ENCODE measurements at regions not wholly inside any gene's neighbourhood (a gene's known extent, or its start where the extent isn't known, plus 50 kb on each side); places are given as distances from the start of the nearest gene placed in this dataset.

DNA sequence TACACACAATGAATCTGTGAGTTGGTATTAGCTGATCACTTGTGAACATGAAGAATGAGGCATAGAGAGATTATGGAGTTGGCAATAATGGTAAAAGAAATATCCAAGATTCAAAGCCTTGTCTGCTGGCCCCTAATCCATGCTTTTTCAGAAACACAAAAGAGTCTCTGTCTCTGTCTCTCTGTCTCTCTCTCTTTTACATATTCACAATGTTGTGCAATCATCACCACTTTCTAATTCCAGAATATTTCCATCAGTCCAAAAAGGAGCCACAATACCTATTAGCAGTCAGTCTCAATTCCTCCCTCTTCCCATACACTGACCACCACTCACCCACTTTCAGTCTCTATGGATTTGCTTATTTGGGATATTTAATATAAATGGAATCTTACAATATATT lies 370.1 kb upstream of the CDH8 start:
- Histone ChIP-seq H3K9me3 (no peaks in the 10 kb centered on the region), H3K4me3 (ENCODE audit: low read depth, low read length) (no peak overlapping the region), H3K36me3 (no peaks in the 10 kb centered on the region), H3K27me3 (no peaks in the 10 kb centered on the region), H3K4me1 (no peaks in the 10 kb centered on the region)
- TF ChIP-seq, protein P1, sequence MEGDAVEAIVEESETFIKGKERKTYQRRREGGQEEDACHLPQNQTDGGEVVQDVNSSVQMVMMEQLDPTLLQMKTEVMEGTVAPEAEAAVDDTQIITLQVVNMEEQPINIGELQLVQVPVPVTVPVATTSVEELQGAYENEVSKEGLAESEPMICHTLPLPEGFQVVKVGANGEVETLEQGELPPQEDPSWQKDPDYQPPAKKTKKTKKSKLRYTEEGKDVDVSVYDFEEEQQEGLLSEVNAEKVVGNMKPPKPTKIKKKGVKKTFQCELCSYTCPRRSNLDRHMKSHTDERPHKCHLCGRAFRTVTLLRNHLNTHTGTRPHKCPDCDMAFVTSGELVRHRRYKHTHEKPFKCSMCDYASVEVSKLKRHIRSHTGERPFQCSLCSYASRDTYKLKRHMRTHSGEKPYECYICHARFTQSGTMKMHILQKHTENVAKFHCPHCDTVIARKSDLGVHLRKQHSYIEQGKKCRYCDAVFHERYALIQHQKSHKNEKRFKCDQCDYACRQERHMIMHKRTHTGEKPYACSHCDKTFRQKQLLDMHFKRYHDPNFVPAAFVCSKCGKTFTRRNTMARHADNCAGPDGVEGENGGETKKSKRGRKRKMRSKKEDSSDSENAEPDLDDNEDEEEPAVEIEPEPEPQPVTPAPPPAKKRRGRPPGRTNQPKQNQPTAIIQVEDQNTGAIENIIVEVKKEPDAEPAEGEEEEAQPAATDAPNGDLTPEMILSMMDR (IDR thresholded peaks at IDR 0.05; ENCODE audit: low read depth, low read length): no peak
- no peak for DNase-seq

DNA sequence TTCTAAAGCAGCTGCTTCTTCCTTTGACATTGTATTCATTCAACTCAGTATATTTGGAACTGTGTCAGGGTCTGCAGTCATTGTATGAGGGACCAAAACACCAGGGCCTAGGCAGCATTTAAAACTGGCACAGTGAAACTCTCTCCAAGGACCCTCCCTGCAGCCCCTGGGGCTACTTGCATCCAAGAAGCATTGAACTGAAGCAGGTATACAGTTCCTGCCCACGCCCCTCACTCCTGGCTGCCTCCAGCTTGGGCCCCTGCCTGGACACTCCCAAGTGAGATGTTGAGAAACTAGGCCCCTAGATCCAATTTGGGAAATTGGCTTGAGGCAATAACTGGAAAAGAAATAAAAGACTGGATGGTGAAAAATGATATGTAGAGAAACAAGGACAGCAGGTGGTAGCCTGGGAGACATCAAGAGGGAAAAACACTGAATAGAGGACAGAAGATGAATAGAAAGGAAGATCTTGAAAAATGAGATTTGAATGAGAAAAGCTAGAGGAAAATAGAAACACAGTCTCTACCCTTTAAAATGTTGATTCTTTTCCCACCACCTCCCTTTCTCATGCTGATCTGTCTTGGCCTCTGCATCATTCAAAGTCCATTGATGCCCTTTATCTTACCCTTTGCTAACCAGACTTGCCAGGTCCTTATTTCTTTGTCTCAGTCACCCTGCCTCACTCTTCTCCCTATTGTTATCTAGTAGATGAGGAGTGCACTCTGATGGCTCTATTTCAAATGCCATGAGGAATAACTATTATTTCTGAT lies 368.8 kb upstream of the CDH8 start:
- no peaks in the 10 kb centered on the region for H3K9me3 ChIP-seq
- TF ChIP-seq, protein P1 (IDR thresholded peaks at IDR 0.05; ENCODE audit: low read depth, low read length): no peak
- no peak for DNase-seq
- H3K36me3 ChIP-seq: no peaks in the 10 kb centered on the region
- no peaks in the 10 kb centered on the region for H3K4me1 ChIP-seq
- H3K27me3 ChIP-seq: no peaks in the 10 kb centered on the region
- no peak overlapping the region for H3K4me3 ChIP-seq (ENCODE audit: low read depth, low read length)

DNA sequence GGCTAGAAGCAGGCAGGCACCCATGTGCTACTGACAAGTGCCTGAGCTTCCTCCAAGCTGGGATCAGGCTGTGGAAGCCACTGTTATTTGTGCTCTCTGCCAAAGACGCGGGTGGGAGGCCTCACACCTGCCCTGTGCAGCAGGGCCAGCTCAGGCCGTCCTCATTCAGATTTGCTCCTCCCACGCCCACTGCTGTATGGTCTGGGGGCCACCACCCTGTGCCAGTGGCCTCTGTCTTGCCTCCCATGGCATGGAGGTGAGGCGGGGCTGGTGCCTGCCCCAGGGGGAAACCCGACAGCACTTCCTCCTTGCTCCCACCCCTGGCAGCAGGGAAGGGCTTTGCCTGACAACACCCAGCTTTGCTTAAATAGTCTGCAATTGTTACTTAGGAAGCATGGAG lies 356.5 kb upstream of the CDH8 start:
- Histone ChIP-seq H3K9me3 (no peaks in the 10 kb centered on the region), H3K36me3 (no peaks in the 10 kb centered on the region), H3K4me1 (no peaks in the 10 kb centered on the region), H3K4me3 (ENCODE audit: low read depth, low read length) (no peak overlapping the region), H3K27me3 (no peaks in the 10 kb centered on the region)
- TF ChIP-seq, protein P1 (IDR thresholded peaks at IDR 0.05; ENCODE audit: low read depth, low read length): no peak
- no peak for DNase-seq

DNA sequence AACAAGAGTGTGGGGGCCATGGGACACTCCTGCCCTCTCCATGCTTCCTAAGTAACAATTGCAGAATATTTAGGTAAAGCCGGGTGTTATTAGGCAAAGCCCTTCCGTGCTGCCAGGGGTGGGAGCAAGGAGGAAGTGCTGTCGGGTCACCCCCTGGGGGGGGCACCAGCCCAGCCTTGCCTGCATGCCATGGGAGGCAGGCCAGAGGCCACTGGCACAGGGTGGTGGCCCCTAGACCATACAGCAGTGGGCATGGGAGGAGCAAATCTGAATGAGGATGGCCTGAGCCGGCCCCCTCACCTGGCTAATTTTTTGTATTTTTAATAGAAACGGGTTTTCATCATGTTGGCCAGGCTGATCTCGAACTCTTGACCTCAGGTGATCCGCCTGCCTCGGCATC lies 355.7 kb upstream of the CDH8 start:
- no peak for DNase-seq
- no peaks in the 10 kb centered on the region for H3K9me3 ChIP-seq
- H3K27me3 ChIP-seq: no peaks in the 10 kb centered on the region
- no peak overlapping the region for H3K4me3 ChIP-seq (ENCODE audit: low read depth, low read length)
- TF ChIP-seq, protein P1 (IDR thresholded peaks at IDR 0.05; ENCODE audit: low read depth, low read length): no peak
- no peaks in the 10 kb centered on the region for H3K36me3 ChIP-seq
- H3K4me1 ChIP-seq: no peaks in the 10 kb centered on the region

DNA sequence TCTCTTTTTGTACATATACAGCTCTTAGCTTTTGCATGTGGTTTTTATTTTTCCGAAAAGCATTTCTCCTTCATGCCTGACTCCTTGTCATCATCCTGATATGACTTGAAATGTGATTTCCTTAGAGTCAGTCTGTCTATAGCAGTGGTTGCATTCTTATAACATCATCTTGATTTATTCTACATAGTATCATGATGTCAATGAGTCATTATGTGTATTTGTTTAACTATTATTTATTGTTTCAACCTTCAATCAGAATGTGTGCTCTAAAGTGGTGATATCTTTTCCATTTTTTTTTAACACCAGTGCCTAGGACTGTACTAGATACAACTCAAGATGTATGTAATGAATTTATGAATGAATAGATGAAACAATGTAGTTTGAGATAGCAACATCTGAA lies 354.9 kb upstream of the CDH8 start:
- H3K4me3 ChIP-seq (ENCODE audit: low read depth, low read length): no peak overlapping the region
- H3K36me3 ChIP-seq: no peaks in the 10 kb centered on the region
- no peak for DNase-seq
- no peaks in the 10 kb centered on the region for H3K9me3 ChIP-seq
- TF ChIP-seq, protein P1 (IDR thresholded peaks at IDR 0.05; ENCODE audit: low read depth, low read length): no peak
- no peaks in the 10 kb centered on the region for H3K4me1 ChIP-seq
- no peaks in the 10 kb centered on the region for H3K27me3 ChIP-seq

DNA sequence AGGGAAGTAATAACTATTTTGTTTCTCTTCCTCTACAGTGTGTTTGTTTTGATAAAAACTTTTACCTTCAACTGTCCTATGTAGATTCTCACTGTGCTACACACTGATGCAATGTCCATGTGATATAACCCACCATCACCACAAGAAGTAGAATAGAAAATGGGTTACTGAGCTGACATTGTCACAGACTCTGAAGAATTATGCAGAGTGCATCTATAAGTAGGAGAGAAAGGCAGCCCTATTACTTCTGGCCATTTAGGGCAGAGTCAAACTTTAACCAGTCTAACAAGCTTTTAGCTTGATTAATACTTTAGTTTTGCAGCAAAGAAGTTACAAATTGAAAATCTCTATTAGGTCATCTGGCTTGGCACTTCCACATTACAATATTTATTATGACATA lies 354.0 kb upstream of the CDH8 start:
- no peaks in the 10 kb centered on the region for H3K9me3 ChIP-seq
- no peak overlapping the region for H3K4me3 ChIP-seq (ENCODE audit: low read depth, low read length)
- DNase-seq: no peak
- TF ChIP-seq, protein P1 (IDR thresholded peaks at IDR 0.05; ENCODE audit: low read depth, low read length): no peak
- no peaks in the 10 kb centered on the region for H3K36me3 ChIP-seq
- no peaks in the 10 kb centered on the region for H3K4me1 ChIP-seq
- no peaks in the 10 kb centered on the region for H3K27me3 ChIP-seq
